Activated CD4-positive, alpha-beta T cell treated with anti-CD3 and anti-CD28 coated beads for 48 hours (primary cell): ENCODE measurements at regions not wholly inside any gene's neighbourhood (a gene's known extent, or its start where the extent isn't known, plus 50 kb on each side); places are given as distances from the start of the nearest gene placed in this dataset.
"Not testable (repeated sequence)": the region's sequence is repeated elsewhere in the genome, so short reads cannot be mapped to it uniquely, and the experiment has no call there.

Experiments used
- DNase-seq: peaks from one replicate; pipeline ENCODE4 v3.0.0-alpha.2; 2020

DNA sequence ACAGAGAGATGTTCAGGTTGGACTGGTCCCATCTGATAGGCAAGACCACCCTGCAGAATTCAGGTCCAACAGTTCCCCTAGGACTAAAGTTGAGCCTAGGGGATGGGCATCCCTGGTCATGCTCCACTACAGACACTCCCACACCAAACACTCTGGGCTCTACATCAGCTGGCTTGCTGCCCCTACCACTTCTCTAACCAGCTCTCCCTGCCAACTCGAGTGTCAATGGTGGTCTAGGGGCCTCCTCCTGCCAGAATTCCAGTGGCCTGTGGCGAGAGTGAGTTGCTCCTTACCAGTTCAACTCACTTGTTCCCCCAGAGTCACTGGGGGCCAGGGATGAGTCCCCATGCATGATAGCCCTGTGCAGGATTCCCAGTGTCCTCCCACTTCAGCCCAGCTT lies 316.2 kb upstream of the PPP2R3A start:
- DNase-seq: no peak

DNA sequence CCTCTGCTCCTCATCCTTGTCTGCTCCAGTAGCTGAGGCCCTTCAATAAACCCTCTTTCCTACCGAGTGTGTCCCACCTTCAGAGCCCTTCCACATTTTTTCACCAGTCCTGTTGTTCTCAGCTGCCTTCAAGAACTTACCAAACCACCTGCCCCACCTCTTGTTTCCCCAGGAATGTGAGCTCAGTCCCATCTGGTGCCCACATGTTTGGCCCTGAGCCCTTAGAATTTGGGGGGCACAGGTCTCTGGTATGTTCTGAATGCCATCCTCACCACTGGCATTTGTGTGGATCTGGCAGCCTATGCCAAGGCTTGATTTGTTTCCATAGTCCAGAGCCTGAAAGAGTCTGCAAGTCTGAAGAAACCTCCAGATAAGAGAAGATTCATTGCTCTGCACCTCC lies 315.2 kb upstream of the PPP2R3A start:
- DNase-seq: no peak

DNA sequence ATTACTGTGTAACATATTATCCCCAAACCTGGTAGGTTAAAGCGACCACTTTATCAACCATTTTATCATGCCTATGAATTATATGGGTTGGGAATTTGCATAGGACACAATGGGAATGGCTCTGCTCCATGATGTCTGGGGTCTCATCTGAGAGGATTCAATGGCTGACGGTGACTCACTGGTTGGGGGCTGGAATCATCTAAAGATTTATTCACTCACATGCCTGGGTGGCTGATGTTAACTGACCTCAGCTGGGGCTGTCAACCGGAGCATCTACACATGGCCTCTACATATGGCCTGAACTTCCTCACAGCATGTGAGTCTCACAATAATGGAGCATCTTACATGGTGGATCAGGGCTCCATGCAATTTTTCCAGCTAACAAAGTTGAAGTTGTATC lies 313.1 kb upstream of the PPP2R3A start:
- no peak for DNase-seq

DNA sequence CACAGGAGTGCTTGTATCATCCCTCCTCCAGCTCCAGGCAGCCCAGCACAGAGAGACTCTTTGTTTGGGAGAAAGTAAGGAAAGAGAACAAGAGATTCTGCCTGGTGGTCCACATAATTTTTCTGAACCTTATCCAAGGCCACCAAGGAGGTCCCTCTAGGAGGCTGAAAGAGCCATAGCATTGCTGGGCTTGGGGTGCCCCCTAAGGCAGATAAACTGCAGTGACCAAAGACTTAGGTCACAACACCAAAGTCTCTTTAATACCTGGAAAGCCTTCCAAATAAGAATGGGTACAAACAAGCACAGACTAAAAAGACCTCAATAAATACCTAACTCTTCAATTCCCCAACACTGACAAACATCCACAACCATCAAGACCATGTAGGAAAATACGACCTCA lies 310.2 kb upstream of the PPP2R3A start:
- DNase-seq: no peak

DNA sequence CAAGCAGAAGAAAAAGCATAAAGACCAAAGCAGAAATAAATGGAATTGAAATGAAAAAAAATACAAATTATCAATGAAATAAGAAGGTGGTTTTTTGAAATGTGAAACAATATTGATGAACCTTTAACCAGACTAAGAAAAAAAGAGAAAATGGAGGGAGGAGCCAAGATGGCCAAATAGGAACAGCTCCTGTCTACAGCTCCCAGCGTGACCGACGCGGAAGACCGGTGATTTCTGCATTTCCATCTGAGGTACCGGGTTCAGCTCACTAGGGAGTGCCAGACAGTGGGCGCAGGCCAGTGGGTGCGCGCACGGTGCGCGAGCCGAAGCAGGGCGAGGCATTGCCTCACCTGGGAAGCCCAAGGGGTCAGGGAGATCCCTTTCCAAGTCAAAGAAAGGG lies 307.1 kb upstream of the PPP2R3A start:
- not testable (repeated sequence) for DNase-seq

DNA sequence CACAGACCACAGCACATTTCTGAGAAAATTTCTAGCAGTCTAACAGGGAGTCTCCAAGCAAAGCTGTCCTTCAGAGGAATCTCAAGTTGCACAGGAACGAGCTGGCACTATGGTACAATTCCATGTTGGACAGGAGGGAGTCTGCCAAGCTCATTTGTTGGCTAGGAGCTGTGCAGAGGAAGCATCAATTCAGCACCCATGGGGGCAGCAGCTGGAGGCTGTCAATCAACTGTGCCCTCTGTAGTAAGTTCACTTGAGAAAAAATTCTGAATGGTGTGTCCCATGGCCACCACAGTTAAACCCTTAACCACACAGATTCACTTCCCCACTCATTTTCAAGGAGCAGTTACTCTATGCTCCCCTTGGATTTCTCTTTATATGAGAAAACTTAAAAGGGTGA lies 298.5 kb upstream of the PPP2R3A start:
- no peak for DNase-seq

DNA sequence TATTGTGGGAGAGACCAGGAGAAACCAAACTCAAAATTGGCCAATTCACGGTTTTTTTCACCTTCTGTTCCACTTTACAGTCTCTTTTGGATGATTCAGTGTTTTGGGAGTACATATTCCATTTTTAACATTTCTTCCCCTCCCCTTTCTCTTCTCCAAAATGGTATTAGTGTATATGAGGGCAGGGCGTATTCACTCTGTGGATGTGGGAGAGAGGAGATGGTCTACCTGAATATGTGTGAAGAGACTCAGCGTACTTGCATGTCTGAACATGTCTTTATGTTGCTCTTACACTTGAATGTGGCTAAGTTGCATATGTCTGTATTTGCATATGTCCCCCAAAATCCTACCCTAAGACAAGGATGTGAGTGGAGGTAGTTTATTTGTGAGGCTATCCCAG lies 291.0 kb upstream of the PPP2R3A start:
- DNase-seq: no peak

DNA sequence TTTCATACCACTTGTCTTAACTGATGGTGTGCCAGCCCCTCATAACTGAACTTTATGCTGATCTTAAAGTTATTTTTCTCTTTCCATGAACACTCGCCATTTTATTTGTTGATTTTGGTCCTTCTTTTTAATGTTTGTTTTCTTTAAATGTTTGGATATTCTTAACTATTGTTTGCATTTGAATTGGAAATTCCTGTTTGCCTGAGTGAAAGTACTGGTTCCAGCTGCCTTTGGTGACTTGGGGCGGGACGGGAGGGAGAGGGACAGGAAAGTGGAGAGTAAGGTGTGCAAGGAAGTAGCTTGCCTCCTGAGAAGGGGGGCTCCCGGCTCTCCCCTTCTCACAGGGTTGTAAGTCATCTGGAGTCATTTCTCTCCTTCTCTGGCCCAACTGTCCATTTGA lies 287.1 kb upstream of the PPP2R3A start:
- no peak for DNase-seq

DNA sequence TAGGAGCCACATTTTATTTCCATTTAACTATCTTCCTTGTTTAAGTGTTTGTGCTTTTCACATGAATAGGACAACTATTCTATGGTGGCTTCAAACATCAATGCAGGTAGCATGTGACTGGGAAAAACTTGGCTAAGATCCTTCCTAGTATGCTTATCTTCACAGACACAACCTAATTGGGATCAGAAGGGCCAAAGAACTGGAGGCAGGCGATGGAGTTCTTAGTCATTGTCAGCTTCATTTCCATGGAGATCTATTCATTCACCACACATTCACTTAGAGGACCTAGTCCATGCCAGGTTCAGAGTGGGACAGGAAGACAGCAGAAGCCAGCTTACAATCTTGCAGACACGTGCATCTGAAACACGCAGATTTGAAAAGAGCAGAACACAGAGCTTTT lies 277.5 kb upstream of the PPP2R3A start:
- DNase-seq: no peak

DNA sequence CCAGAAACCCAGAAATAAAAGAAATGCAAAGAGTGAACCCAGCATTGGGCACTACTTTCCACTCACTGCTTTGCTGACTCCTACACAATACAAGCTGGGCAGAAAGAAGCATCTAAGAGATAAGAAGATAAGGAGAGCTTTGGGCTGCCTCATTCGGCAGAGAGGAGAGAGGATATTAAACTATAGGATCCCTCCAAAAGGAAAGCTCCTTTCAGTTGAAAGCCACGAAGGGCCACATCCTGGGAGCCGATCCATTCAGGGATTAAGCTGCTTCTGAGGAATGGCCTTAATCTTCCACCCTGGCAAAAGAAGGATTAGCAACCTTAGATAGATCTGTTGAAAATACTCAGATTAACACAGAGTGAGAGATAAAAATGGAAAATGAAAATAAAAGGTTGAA lies 274.9 kb upstream of the PPP2R3A start:
- DNase-seq: no peak

DNA sequence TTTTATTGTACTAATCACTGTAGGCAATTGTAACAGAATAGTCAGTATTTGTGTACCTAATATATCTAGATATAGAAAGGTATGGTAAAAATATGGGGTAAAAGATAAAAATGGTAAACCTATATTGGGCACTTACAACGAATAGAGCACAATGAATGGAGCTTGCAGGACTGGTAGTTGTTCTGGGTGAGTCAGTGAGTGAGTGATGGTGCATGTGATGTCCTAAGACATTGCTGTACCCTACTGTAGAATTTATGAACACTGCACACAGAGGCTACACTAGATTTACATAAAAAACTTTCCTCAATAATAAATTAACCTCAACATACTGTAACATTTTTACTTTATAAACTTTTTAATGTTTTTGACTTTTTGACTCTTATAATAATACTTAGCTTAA lies 274.3 kb upstream of the PPP2R3A start:
- DNase-seq: no peak

DNA sequence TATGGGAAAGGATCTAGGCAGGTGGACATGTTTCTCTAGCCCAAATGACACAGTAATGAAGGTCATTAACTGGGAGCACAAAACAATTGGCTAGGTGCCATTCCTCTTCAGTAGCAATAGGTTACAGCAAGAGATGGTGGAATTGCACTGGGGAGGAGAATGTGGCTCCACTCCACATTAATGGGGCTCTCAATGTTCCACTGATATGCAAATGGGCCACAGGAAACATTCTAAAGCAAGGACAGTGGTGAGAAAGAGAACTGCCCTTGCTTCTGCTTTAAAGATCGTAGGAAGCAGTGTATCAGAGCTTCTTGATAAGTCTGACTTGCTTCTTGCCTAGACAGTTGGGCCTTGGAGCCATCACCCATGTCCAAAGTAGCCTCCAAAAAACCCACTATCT lies 271.4 kb upstream of the PPP2R3A start:
- DNase-seq: no peak

DNA sequence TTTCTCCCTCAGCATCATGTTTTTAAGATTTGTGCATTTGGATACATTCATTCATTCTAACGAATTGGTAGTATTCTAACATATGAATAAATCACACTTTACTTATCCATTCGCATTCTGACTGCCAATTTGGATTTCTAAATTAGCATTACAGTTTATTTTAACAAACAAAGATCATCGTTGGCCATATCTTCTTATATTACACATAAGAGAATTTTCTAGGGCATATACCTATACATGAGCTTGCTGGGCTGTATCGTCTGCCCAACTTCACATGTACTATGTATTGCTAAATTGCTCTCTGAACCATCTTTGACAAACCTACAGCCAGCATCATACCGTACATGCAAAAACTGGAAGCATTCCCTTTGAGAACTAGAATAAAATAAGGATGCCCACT lies 265.8 kb upstream of the PPP2R3A start:
- no peak for DNase-seq

DNA sequence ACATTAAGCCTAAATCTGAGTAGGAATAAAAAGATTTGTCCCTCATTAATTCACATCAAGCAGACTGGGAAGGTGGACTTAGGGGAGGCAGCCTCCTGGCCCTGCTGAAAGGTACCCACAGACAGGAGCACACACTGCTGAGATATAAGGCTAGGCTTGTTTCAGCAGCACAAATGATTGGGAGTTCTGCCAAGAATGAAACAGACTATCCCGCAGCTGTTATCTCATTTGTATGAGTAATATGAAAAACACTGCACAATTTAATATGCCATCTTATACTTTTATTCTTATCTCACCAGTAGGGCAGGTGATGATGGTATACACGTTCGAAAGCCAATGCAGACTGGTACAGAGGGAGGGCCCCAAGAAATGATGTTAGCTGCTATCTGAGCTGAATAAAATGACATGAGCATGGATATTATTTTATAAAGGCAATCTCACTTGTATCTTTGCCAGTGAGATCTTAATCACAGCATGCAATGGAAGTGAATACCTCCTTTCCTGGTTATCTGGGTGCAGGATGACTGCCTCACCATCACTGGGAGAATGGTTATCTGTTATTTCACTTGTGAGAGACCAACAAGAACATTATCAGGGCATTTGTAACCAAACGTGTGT lies 258.7 kb upstream of the PPP2R3A start:
- no peak for DNase-seq

DNA sequence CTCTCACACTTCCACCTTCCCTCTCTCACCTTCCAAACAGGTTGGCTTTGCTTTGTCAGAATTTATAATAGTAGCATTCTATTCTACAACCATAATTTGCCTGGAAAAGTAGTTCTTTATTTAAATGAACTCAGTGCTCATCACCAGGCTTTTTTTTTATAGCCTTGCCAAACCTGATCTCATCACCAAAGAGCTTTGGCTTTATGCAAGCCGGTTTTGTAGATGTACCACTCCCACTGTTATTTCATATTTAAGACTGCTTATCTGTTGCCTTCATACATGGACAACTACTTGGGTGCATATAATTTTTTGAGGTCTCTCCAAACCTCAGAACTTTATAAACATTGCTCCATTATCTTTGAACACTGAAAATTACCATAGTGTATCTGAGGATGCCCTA lies 246.1 kb upstream of the PPP2R3A start:
- DNase-seq: no peak

DNA sequence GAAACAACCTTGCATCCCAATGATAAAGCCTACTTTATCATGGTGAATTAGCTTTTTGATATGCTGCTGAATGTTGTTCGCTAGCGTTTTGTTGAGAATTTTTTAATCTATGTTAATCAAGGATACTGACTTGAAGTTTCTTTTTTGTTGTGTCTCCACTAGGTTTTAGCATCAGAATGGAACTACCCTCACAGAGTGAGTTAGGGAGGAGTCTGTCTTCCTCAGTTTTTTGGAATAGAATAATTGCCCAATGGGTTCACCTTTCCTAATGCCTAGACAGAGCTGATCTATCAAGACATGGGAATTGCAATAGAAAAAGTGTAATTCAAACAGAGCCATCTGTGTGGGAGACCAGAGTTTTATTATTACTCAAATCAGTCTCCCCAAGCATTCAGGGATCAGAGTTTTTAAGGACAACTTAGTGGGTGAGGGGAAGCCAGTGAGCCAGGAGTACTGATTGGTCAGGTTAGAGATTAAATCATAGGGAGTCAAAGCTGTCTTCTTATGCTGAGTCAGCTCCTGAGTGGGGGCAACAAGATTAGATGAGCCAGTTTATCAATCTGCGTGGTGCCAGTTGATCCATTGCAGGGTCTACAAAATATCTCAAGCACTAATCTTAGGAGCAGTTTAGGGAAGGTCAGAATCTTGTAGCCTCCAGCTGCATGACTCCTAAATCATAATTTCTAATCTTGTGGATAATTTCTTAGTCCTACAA lies 237.4 kb upstream of the PPP2R3A start:
- no peak for DNase-seq

DNA sequence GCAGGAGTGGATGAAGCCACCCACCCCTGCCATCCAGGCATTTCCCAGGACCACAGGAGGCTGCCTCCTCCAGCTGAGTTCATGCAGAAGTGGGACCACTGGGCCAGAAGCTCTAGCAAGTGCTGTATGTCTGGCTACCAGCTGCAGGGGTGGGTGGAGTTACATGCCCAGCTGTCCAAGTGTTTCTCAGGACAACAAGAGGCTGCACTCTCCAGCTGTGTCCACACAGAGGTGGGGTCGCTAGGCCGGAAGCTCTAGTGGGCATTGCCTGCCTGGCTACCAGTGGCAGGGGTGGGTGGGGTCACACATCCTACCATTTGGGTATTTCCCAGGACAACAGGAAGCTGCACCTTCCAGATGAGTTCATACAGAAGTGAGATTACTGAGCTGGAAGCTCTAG lies 234.0 kb upstream of the PPP2R3A start:
- DNase-seq: no peak

DNA sequence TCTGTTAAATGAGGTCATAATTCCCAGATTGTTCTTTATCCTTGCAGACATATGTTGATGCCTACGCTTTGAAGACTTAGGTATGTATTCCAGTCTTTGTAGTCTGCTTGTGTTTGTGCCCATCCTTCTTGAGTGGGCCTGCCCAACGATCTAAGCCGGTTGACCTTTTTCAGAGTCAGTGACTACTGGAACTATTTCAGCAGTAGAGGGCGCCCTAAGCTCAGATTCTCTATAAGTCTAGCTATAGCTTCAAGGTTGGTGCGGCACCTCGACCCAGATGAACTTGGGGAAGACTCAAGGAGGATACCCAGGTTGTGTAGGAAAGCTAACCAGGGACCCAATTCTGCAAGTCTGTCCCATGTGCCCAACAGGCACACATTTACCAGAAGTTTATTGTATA lies 228.8 kb upstream of the PPP2R3A start:
- peak; percentile 7 for DNase-seq

DNA sequence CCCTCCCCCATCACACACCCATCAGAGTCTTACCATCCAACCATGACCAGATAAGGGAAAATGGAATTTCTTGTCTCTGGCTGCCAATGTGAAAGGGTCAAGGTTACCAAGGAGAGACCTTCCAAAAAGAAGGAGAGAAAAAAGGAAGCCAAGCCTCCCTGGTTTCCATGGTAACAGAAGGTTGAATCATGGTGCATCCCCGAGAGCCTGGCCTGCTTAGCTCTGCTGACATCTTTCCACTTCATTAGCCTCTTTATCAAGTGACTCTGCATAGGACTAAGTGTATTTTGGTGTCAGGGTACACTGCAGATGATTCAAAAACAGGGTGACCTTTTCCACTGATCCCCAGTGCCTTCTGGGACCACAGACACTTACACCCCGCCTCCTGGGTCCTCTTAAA lies 225.7 kb upstream of the PPP2R3A start:
- DNase-seq: no peak

DNA sequence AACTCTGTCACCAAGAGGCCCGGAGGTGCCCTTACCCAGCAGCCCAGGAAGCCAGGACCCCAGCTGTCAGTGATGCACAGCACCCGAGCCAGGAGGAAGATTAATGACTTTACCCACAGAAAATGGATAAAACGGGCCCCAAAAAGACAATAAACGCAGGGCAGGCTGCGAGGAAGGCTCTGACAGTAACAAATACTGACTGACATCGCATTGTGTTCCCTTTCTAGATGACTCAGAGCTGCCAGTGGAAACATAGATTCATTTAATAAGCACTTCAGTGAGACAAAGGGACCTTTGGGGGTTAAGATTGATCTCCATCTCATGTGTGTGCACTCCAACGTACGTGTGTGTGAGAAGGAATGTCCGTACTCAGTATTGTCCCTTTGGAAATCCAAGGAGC lies 225.3 kb upstream of the PPP2R3A start:
- no peak for DNase-seq

DNA sequence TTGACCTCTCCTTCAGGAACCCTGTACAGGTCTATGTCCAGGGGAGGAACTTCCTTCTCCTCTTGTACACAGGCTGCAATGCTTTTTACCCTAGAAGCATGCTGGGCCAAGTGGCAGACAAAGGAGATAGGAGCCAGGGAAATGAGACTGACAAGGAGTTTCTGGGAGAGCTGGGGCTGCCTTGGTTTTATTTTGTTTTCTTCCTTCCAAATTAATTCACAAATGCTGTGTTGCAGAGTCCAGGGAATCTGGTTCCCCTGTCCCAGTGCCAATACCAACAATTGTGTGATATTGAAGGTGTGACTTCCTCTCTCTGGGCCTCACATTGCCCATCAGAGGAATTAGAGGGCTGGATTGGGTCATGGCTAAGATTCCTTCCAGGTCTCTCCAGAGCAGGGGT lies 224.8 kb upstream of the PPP2R3A start:
- no peak for DNase-seq

DNA sequence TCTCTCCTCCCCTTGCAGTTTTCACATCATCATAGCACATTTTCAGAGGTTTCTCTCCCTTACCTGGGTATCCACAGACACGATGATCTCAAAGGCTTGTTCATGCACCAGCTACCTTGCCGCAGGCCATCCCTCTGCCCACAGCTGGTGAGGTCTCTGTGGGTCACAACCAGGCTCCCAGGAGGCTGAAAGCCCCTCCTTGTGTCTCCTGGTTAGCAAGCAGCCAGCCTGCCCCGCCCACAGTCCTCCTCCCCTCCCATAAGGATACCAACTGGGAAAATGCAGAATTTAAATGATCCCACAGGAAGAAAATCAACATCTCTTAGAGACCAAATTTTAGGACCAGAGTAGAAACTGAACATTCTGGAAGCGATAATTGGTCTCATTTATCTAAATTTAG lies 213.5 kb upstream of the PPP2R3A start:
- no peak for DNase-seq

DNA sequence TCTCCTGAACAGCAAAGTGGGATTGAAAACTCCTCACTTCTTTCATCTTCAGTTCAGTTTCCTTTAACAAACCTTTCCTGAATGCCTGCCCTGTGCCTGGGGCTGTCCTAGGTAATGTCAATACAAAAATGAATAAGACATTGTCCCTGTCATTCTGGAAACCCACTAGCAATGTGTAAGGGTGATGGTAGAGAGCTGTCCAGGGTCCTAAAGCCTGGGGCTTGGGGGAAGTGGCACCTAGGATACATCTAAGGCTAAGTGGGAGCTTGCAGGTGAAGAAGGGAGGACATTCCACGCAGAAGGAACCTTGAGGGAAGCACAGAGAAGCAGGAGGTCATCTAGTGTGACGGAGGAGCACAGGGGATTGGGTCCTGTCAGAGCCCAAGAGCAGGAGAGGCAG lies 212.7 kb upstream of the PPP2R3A start:
- no peak for DNase-seq

DNA sequence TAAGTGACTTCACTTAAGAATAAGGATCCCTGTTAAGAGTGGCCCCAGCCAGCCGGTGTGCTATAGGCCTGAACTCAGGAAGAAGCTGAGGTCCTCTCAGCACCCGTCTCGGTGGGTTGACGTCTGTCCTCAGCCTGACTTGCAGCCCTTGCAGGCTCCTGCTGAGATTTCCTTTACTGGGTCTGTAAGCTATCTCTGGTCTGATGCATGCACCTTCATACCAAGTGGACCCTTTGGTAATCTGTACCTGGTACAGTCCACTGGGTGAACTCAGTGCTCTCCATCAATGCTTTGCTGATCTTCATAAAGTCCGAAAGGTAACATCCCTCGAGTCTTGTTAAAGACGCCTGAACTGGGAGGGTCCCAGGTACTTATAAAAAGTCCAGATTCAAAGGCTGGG lies 212.0 kb upstream of the PPP2R3A start:
- DNase-seq: no peak
